IPS DF 4.7 (cell line): ENCODE measurements at regions not wholly inside any gene's neighbourhood (a gene's known extent, or its start where the extent isn't known, plus 50 kb on each side); places are given as distances from the start of the nearest gene placed in this dataset.
A peak's percentile ranks its signal among the peaks of the same experiment; 100 is the strongest.
"Not testable (repeated sequence)": the region's sequence is repeated elsewhere in the genome, so short reads cannot be mapped to it uniquely, and the experiment has no call there.

Source experiments
- DNase-seq: peaks from one replicate; pipeline ENCODE4 v3.0.0-alpha.2; 2013; ENCODE audit warnings: low spot score; ENCODE audit errors: extremely low read depth

GRCh38 chr6:5898102-5898501, 108.6 kb downstream of the NRN1 start:
- DNase-seq = no peak

GRCh38 chr6:5896476-5897200, 110.1 kb downstream of the NRN1 start:
- no peak for DNase-seq

- no peak for DNase-seq
Observed at GRCh38 chr6:5894357-5894756, 112.4 kb downstream of the NRN1 start.

GRCh38 chr6:5893295-5893694, 113.4 kb downstream of the NRN1 start:
- DNase-seq = no peak

GRCh38 chr6:5892669-5893068, 114.1 kb downstream of the NRN1 start:
- DNase-seq = no peak

GRCh38 chr6:5878792-5879191, 127.9 kb downstream of the NRN1 start:
- no peak for DNase-seq

- DNase-seq = no peak
Observed at GRCh38 chr6:5876076-5876475, 130.6 kb downstream of the NRN1 start.

- DNase-seq = not testable (repeated sequence)
Observed at GRCh38 chr6:5873976-5874375, 132.7 kb downstream of the NRN1 start.

GRCh38 chr6:5871296-5871695, 135.4 kb downstream of the NRN1 start:
- no peak for DNase-seq

GRCh38 chr6:5869676-5870075, 137.0 kb downstream of the NRN1 start:
- no peak for DNase-seq

GRCh38 chr6:5869261-5869660, 137.5 kb downstream of the NRN1 start:
- no peak for DNase-seq

GRCh38 chr6:5866547-5867051, 140.1 kb downstream of the NRN1 start:
- no peak for DNase-seq

- DNase-seq = no peak
Observed at GRCh38 chr6:5865506-5866031, 141.2 kb downstream of the NRN1 start.

- DNase-seq = no peak
Observed at GRCh38 chr6:5860849-5861248, 145.9 kb downstream of the NRN1 start.

- no peak for DNase-seq
Observed at GRCh38 chr6:5855787-5856470, 150.8 kb downstream of the NRN1 start.

- DNase-seq = no peak
Observed at GRCh38 chr6:5854899-5855298, 151.8 kb downstream of the NRN1 start.

GRCh38 chr6:5851261-5851757, 155.4 kb downstream of the NRN1 start:
- peak; percentile 19 for DNase-seq

GRCh38 chr6:5850848-5851255, 155.9 kb downstream of the NRN1 start:
- peak; percentile 68 for DNase-seq

GRCh38 chr6:5846889-5847288, 159.8 kb downstream of the NRN1 start:
- no peak for DNase-seq

- no peak for DNase-seq
Observed at GRCh38 chr6:5846335-5846734, 160.4 kb downstream of the NRN1 start.

GRCh38 chr6:5843078-5843477, 163.6 kb downstream of the NRN1 start:
- DNase-seq = no peak

GRCh38 chr6:5840734-5841390, 165.9 kb downstream of the NRN1 start:
- no peak for DNase-seq
